DND-41 (cell line): ENCODE measurements at regions not wholly inside any gene's neighbourhood (a gene's known extent, or its start where the extent isn't known, plus 50 kb on each side); places are given as distances from the start of the nearest gene placed in this dataset.

Source experiments
- ATAC-seq: fragments of 200-7000 bp; cut with Tn5 transposase; 3 replicates; pipeline ENCODE4 v1.9.1; 2021; ENCODE audit warnings: low read depth; ENCODE audit not compliant: insufficient read depth
- DNase-seq: peaks from one replicate; pipeline ENCODE4 v3.0.0-alpha.2; 2020
- H2AFZ ChIP-seq: 2 replicates; pipeline ENCODE4 v1.6.0; 2012; ENCODE audit warnings: low read depth, low read length
- H3K27ac ChIP-seq: 2 replicates; pipeline ENCODE4 v1.5.1; 2012; ENCODE audit warnings: low read length, inconsistent platforms
- H3K27me3 ChIP-seq: fragments of 200-600 bp; sonication (generic); 2 replicates; pipeline ENCODE4 v1.6.0; 2012; ENCODE audit warnings: low read length, mild to moderate bottlenecking, inconsistent platforms; ENCODE audit not compliant: insufficient read depth, poor library complexity
- H3K36me3 ChIP-seq: 2 replicates; pipeline ENCODE4 v1.5.1; 2012; ENCODE audit warnings: low read length, inconsistent platforms; ENCODE audit not compliant: insufficient read depth
- H3K4me1 ChIP-seq: 2 replicates; pipeline ENCODE4 v1.5.1; 2012; ENCODE audit warnings: mild to moderate bottlenecking, low read length; ENCODE audit not compliant: insufficient read depth
- H3K4me2 ChIP-seq: 2 replicates; pipeline ENCODE4 v1.6.0; 2012; ENCODE audit warnings: mild to moderate bottlenecking, moderate library complexity, low read length, inconsistent platforms; ENCODE audit not compliant: insufficient read depth
- H3K4me3 ChIP-seq, 2 experiments: fragments of 200-600 bp in 1 of 2; shearing (Covaris generic) in 1 of 2; 2 replicates each; pipeline ENCODE4 v1.5.1; 2012 to 2016; ENCODE audit warnings: inconsistent platforms in 2 of 2, low read length in 2 of 2, mild to moderate bottlenecking in 2 of 2, low read depth in 1 of 2, moderate library complexity in 1 of 2
- H3K79me2 ChIP-seq: 2 replicates; pipeline ENCODE4 v1.6.0; 2012; ENCODE audit warnings: low read length, inconsistent platforms; ENCODE audit not compliant: insufficient read depth
- H3K9ac ChIP-seq: 2 replicates; pipeline ENCODE4 v1.6.0; 2012; ENCODE audit warnings: low read depth, mild to moderate bottlenecking, inconsistent platforms, low read length, moderate library complexity
- H3K9me3 ChIP-seq: 2 replicates; pipeline ENCODE4 v1.5.1; 2012; ENCODE audit warnings: low read length, moderate library complexity, mild to moderate bottlenecking, inconsistent platforms; ENCODE audit not compliant: insufficient read depth, severe bottlenecking
- H4K20me1 ChIP-seq: 2 replicates; pipeline ENCODE4 v1.6.0; 2012; ENCODE audit warnings: low read length; ENCODE audit not compliant: insufficient read depth
- EZH2 ChIP-seq: IDR thresholded peaks from 3 replicates; pipeline ENCODE4 v1.6.1; 2012; ENCODE audit warnings: borderline replicate concordance, low read depth, mild to moderate bottlenecking, moderate library complexity, low read length, inconsistent platforms; ENCODE audit not compliant: severe bottlenecking
- TF ChIP-seq, protein P1 (sequence below): IDR thresholded peaks from 2 replicates; pipeline ENCODE4 v1.5.1; 2012; ENCODE audit warnings: borderline replicate concordance, low read length, moderate library complexity, mild to moderate bottlenecking; ENCODE audit not compliant: poor library complexity, severe bottlenecking; ENCODE audit errors: extremely low read depth

DNA sequence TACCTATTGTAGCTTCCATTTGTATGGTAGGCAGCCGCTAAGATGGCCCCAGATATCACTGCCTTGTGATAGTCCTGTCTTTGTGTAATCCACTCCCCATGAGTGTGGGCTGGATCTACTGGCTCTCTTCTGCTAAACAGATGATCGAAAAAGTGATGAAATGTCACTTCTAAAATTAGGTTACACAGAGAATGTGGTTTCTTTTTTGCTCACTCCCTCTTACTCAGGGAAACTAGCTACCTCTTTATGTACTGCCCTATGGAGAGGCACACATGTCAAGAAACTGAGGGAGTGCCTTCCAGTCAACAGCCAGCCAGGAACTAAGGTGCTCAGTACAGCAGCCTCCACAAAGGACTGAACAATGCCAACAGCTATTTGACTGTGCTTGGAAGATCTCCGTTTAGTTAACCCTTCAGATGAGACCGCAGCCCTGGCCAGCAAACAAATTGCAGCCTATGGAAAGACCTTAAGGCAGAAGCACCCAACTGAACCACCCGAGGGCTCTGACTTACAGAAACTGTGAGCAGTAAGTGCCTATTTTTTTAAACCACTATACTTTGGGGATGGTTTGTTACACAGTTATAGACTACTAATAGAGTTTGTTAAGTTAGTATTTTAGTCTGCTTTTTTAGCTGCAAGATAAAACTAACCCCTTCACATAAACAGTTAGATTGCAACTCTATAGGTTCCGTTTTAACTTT lies 113.2 kb upstream of the MAF start:
- Histone ChIP-seq H3K4me3 (no peak overlapping the region), H3K4me2 (no peak overlapping the region), H3K9me3 (no peaks in the 10 kb centered on the region), H3K9ac (no peak overlapping the region), H3K4me1 (no peaks in the 10 kb centered on the region), H3K36me3 (no peaks in the 10 kb centered on the region), H2AFZ (no peak overlapping the region), H3K27me3 (peaks cover 6% of the 10 kb centered on the region), H3K27ac (no peak overlapping the region), H3K79me2 (no peaks in the 10 kb centered on the region), H4K20me1 (no peaks in the 10 kb centered on the region)
- ATAC-seq = no peak
- TF ChIP-seq, protein P1, sequence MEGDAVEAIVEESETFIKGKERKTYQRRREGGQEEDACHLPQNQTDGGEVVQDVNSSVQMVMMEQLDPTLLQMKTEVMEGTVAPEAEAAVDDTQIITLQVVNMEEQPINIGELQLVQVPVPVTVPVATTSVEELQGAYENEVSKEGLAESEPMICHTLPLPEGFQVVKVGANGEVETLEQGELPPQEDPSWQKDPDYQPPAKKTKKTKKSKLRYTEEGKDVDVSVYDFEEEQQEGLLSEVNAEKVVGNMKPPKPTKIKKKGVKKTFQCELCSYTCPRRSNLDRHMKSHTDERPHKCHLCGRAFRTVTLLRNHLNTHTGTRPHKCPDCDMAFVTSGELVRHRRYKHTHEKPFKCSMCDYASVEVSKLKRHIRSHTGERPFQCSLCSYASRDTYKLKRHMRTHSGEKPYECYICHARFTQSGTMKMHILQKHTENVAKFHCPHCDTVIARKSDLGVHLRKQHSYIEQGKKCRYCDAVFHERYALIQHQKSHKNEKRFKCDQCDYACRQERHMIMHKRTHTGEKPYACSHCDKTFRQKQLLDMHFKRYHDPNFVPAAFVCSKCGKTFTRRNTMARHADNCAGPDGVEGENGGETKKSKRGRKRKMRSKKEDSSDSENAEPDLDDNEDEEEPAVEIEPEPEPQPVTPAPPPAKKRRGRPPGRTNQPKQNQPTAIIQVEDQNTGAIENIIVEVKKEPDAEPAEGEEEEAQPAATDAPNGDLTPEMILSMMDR = no peak
- no peak for TF ChIP-seq EZH2
- no peak for DNase-seq

DNA sequence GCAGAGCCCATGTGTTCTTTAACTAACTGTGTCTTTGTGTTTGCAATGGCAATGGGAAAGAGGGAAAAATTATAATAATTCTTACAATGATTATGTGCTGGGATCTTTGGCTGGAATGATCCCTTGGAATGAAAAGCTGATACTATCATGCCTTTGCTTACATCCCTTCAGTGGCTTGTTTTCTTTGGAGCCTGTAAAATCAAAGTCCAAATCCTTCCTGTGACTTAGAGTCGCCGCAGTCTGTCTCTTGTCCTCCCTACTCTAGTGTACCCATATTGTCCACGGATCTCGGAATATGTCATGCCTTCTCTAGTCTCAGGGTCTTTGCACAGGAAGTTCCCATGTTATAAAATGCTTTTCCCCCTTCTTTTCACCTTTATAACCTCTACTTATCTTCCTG lies 111.7 kb upstream of the MAF start:
- H3K4me3 ChIP-seq = no peak overlapping the region
- H3K9me3 ChIP-seq = no peaks in the 10 kb centered on the region
- H3K79me2 ChIP-seq = no peaks in the 10 kb centered on the region
- H2AFZ ChIP-seq = no peak overlapping the region
- no peak overlapping the region for H3K4me2 ChIP-seq
- ATAC-seq (no peak), DNase-seq (no peak)
- no peaks in the 10 kb centered on the region for H3K4me1 ChIP-seq
- TF ChIP-seq, protein P1 = no peak
- TF ChIP-seq EZH2 = no peak
- no peaks in the 10 kb centered on the region for H4K20me1 ChIP-seq
- no peak overlapping the region for H3K27ac ChIP-seq
- H3K36me3 ChIP-seq = no peaks in the 10 kb centered on the region
- H3K9ac ChIP-seq = no peak overlapping the region
- peaks cover 2% of the 10 kb centered on the region for H3K27me3 ChIP-seq

DNA sequence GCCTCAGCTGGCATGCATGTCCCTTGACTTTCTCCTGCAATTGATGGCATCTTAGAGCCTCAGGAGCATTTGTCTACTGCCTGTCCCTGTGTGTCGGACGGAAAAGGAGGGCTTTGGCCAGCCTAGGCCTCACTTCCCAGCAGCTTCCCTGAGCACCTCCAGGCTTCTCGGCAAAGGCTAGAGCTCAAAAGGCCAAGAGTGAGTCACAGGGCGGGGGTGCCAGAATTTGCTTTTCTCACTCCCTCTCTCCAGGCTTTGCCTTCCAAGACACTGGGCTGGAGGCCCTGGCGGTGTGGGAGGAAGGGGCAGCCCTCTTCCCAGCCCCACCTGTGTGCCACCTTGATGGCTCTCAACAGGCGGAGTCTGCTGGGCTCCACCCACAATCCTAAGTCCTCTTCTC lies 107.3 kb upstream of the MAF start:
- TF ChIP-seq, protein P1 = no peak
- no peak for TF ChIP-seq EZH2
- H3K4me1 ChIP-seq = no peaks in the 10 kb centered on the region
- DNase-seq (no peak), ATAC-seq (no peak)
- H3K4me2 ChIP-seq = no peak overlapping the region
- H3K9ac ChIP-seq = no peak overlapping the region
- H3K27ac ChIP-seq = no peak overlapping the region
- H3K27me3 ChIP-seq = no peaks in the 10 kb centered on the region
- H3K4me3 ChIP-seq = no peak overlapping the region
- no peak overlapping the region for H2AFZ ChIP-seq
- H3K79me2 ChIP-seq = no peaks in the 10 kb centered on the region
- no peaks in the 10 kb centered on the region for H3K9me3 ChIP-seq
- H3K36me3 ChIP-seq = no peaks in the 10 kb centered on the region
- no peaks in the 10 kb centered on the region for H4K20me1 ChIP-seq

DNA sequence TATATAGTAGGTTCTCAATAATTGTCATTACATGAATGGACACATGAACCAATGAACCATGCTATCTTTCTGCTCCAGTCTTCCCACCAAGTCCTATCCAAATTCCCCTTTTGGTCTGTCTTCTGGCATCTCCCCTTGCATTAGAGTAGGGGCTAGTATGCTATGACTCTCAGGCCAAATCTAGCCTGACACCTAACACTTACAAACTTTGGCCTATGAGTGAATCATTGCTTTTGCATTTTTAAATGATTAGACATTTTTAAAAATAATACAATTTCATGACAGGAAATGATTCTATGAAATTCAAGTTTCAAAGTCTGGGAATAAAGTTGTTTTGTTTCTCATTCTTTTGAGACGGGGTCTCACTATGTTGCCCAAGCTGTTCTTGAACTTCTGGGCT lies 102.5 kb upstream of the MAF start:
- Histone ChIP-seq H3K27me3 (no peaks in the 10 kb centered on the region), H2AFZ (no peak overlapping the region), H3K4me3 (no peak overlapping the region), H3K79me2 (no peaks in the 10 kb centered on the region), H3K36me3 (no peaks in the 10 kb centered on the region), H3K4me1 (no peaks in the 10 kb centered on the region), H3K27ac (no peak overlapping the region), H4K20me1 (no peaks in the 10 kb centered on the region), H3K9ac (no peak overlapping the region), H3K9me3 (no peaks in the 10 kb centered on the region), H3K4me2 (no peak overlapping the region)
- ATAC-seq = no peak
- no peak for DNase-seq
- TF ChIP-seq, protein P1 = no peak
- no peak for TF ChIP-seq EZH2
